ENCODE measurements at regions not wholly inside any gene's neighbourhood (a gene's known extent, or its start where the extent isn't known, plus 50 kb on each side); places are given as distances from the start of the nearest gene placed in this dataset.
A peak's percentile ranks its signal among the peaks of the same experiment; 100 is the strongest.

GRCh38 chr2:140057928-140058327 is 1277.7 kb upstream of the NXPH2 start:
- no peak for DNase-seq

GRCh38 chr2:140041811-140042210 is 1261.6 kb upstream of the NXPH2 start:
- no peak for DNase-seq

GRCh38 chr2:140041239-140041638 is 1261.0 kb upstream of the NXPH2 start:
- no peak for DNase-seq

DNA sequence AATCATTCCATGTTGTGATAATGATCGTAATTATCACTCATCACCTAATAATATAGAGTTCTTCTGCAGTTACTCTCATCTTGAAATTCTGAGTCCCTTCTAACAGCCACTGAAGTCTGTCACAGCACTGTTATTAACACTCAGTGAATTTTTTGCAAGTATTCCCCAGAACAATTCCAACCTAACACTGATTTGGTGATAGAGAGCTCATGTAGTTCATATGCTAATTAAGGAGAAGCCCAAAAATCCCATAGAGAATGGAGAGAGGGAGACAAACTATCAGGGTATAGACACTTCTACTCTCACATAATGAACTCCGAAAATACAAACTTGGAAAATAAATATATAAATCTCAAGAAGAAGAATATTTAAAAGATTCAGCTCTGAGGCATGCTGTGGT is 1253.4 kb upstream of the NXPH2 start:
- no peak for DNase-seq

DNA sequence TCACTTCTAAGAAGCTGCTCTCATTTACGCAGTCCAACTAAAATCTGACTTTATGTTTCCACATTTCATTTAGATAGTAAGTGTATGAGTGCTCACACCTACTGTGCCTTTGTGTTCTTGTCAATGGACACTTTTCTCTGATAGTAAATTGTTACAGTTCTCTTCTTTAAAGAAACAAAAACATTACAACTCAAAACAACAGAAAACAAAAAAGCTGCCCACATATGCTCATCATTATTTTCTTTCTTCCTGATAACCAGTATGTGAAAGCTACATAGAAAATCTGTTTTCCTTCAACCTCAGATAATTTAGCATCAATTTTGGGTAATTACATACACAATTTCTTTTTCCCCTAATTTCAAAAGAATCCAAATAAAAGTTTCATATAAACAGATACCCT is 1247.8 kb upstream of the NXPH2 start:
- no peak for DNase-seq

DNA sequence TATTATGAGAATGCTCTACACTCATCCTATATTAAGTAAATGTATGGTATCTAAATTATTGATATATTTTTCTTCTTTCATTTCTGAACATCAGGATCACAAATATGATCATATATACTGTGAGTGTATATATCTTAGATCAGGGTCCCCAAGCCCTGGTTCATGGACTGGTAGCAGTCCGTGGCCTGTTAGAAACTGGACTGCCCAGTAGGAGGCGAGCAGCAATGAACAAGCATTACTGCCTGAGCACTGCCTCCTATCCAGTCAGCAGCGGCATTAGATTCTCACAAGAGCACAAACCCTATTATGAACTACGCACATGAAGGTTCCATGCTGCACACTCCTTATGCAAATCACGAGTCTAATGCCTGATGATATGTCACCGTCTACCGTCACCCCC is 1247.1 kb upstream of the NXPH2 start:
- no peak for DNase-seq

DNA sequence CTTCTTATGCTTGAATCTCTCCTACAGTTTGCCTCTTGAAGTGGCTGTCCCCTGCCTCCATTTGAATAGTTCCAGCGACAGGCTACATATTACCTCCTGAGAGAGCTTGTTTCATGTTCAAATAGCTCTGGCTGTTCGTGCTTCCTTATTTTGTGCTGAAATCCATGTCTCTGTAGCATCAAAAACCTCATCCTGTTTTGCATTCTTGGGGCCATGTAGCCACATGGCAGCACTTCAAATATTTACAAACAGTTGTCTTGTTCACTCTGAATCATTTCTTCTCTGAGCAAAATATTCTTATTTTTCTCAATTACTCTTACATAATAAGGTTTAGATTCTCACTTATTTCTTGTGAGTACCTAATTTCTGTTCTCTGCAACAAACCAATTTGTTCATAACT is 1243.1 kb upstream of the NXPH2 start:
- DNase-seq, result peak; percentile 12

DNA sequence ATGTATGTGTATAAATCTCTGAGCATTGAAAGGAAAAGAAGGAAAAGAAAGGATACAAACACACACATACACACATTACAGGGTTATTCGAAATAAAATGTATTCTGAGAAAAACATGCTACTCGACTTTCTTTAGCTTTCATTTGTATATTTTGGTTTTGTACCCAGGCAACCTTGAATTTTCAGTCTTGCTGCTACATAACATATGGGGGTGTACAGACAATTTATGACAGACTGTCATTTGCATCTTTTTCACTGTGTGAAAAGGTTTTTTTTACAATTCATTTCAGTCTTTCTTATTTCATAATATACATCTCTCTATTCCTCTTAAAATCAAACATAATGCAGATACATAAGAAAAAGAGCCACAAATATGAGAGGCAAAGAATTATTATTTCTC is 1238.4 kb upstream of the NXPH2 start:
- no peak for DNase-seq

DNA sequence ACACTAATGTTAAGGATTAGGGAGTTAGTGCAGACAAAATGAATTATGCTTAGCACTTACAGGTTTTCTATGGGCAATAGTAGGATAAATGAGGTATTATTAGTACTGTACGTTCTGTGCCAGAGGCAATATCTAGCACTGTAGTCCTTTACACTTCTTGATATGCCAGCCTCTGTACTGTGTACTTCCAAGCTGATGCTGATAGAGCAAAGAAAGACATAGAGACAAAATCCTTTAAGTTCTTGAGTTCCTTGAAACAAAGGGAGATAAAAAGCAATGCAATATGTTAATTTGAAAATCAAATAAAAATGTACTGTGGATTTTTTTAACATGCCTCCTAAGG is 1234.0 kb upstream of the NXPH2 start:
- no peak for DNase-seq

- DNase-seq, result no peak
Measured at GRCh38 chr2:140013545-140014203, 1233.5 kb upstream of the NXPH2 start.

DNA sequence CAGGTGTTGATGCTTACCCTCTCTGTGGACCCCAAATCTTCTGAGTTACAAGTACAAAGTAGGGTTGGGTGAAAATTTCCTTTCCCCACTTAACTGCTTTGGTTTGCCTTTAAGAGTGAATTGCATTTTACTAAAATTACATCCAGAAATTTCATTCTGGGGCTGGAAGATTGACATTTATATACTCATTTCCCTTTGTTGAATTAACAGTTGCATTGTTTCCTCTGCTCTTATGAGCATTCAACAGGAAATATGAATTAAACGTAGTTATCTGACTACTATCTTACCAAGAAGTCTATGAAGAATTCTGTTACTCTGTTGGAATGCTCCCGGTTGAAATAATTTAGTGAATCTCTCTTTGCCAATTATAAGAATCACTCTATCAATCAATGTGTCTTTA is 1231.1 kb upstream of the NXPH2 start:
- DNase-seq, result no peak

GRCh38 chr2:140002110-140002509 is 1221.9 kb upstream of the NXPH2 start:
- DNase-seq, result no peak

DNA sequence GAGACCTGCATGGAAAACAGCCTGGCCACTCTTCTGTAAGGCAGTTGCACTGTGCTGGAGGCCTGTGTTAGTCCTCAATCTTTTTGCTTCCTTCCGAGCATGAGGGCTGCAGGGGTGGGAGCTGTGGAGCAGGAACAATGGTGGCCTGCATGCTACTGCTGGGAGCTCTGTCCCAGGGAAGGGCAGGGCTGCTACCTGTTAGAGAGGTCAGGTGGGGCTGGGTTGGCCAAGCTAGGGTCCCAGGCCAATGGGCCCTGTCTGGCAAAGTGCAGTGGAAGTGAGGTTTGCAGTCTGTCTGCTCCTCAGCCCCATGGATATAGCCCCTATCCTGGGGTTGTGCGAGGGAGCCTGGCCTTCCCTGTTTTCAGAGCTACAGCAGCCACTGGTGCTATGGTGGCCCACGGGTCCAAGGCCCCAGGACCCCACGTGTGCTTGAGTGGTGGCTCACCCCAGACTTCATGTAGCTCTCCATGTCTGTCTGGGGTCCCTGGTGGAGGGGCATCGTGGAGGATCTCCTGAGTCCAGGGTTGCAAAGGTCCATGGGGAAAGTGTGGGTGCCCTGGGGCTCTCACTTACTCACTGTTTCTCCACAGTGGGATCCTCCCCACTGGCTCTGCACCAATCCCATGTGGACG is 1212.6 kb upstream of the NXPH2 start:
- no peak for DNase-seq

- no peak for DNase-seq
Measured at GRCh38 chr2:139992078-139992477, 1211.9 kb upstream of the NXPH2 start.

DNA sequence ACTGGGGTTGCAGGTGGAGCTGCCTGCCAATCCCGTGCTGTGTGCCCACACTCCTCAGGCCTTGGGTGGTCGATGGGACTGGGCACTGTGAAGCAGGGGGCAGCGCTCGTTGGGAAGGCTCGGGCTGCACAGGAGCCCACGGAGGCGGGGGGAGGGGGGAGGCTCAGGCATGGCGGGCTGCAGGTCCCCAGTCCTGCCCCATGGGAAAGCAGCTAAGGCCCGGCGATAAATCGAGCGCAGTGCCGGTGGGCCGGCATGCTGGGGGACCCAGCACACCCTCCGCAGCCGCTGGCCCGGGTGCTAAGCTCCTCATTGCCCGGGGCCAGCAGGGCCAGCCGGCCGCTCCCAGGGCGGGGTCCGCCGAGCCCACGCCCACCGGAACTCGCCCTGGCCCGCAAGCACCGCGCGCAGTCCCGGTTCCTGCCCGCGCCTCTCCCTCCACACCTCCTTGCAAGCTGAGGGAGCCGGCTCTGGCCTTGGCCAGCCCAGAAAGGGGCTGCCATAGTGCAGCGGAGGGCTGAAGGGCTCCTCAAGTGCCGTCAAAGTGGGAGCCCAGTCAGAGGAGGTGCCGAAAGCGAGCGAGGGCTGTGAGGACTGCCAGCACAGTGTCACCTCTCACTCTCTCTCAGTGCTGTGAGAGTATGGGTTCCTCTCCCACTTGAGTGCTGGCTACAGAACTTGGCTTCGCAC is 1210.6 kb upstream of the NXPH2 start:
- no peak for DNase-seq

GRCh38 chr2:139969323-139969722 is 1189.1 kb upstream of the NXPH2 start:
- no peak for DNase-seq

- no peak for DNase-seq
Measured at GRCh38 chr2:139968588-139968987, 1188.4 kb upstream of the NXPH2 start.

GRCh38 chr2:139967665-139968064 is 1187.5 kb upstream of the NXPH2 start:
- no peak for DNase-seq

- DNase-seq, result no peak
Measured at GRCh38 chr2:139964721-139965440, 1184.7 kb upstream of the NXPH2 start.

DNA sequence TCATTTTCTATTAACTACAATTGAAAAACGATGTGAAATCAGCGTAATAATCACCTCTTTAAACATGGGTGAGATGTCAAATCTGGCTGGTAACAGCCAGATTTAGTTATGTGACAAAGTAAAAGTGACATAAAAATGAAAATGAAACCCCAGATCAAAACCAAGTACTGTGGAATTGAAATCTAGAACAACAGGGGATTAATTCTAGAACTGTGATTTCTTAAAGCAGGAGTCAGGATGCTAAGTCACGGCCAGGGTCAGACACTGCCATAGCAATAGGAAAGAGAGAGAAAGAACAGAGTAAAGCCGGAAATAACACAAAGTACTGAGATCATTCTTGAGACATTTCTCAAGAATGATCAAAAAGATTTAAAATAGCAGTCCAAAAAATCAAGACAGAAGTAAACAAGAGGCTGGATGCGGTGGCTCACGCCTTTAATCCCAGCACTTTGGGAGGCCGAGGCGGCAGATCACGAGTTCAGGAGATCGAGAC is 1183.7 kb upstream of the NXPH2 start:
- no peak for DNase-seq

GRCh38 chr2:139949242-139949972 is 1169.2 kb upstream of the NXPH2 start:
- DNase-seq, result no peak

DNA sequence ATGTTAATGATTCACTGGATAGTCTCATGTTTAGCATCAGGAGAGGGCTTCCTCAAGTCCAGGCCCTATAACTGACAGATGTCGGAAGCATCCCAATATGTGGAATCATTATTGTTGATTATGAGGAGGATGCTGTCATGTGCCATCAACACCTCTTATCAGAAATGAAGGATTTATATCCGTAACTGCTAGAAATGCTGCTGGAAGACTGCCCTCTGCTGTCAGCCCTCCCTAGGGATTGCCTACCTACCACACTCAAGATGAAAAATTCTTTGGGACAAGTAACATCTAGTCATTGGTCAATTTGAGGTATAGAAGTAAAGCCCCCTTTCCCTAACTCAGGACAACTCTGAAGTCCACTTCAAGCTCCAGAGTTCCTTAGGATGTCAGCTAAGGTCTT is 1166.5 kb upstream of the NXPH2 start:
- DNase-seq, result no peak

- no peak for DNase-seq
Measured at GRCh38 chr2:139940686-139941085, 1160.5 kb upstream of the NXPH2 start.
